Esophagus squamous epithelium (tissue), 5 donors: ENCODE measurements at regions not wholly inside any gene's neighbourhood (a gene's known extent, or its start where the extent isn't known, plus 50 kb on each side); places are given as distances from the start of the nearest gene placed in this dataset.
A peak's percentile ranks its signal among the peaks of the same experiment; 100 is the strongest.

Experiments used
- DNase-seq: peaks from one replicate; lab custom pipeline; 2025; lab: John Stamatoyannopoulos, UW
- H3K27ac ChIP-seq, 4 donors: fragments of 200-600 bp; sonication (generic); one replicate each; pipeline ENCODE4 v1.5.1; 2016 to 2019; ENCODE audit warnings: mild to moderate bottlenecking in 1 of 4
- H3K27me3 ChIP-seq, 4 donors: fragments of 200-600 bp; sonication (generic); 1 replicate in 3 of 4; 2 replicates in 1 of 4; pipeline versions ENCODE4 v1.5.1 to v1.6.0; 2017 to 2021; ENCODE audit warnings: antibody characterized with exemption in 1 of 4
- H3K36me3 ChIP-seq, 3 donors: fragments of 200-600 bp; sonication (generic); one replicate each; pipeline ENCODE4 v1.5.1; 2016 to 2019
- H3K4me1 ChIP-seq, 3 donors: fragments of 200-600 bp; sonication (generic); one replicate each; pipeline ENCODE4 v1.5.1; 2017 to 2019
- H3K4me3 ChIP-seq, 4 donors: fragments of 200-600 bp; sonication (generic); 1 replicate in 3 of 4; 2 replicates in 1 of 4; pipeline ENCODE4 v1.5.1; 2016 to 2019; ENCODE audit warnings: mild to moderate bottlenecking in 2 of 4, moderate library complexity in 1 of 4
- H3K9me3 ChIP-seq, 3 donors: fragments of 200-600 bp; sonication (generic); one replicate each; pipeline ENCODE4 v1.5.1; 2016 to 2019
- POLR2A ChIP-seq, 4 donors: fragments of 450-650 bp; IDR thresholded peaks; one replicate each; pipeline ENCODE4 v1.6.1; 2017; ENCODE audit warnings: antibody characterized with exemption in 4 of 4, mild to moderate bottlenecking in 4 of 4, moderate library complexity in 3 of 4
- WGBS, 2 donors: methylation state at CpG; one replicate each; pipeline ENCODE4 v1.1.5; 2018; 5-methylcytosine and 5-hydroxymethylcytosine counted together
- intact Hi-C: fragments of 100-400 bp; cut with DNase I; formaldehyde crosslinking; loops from one replicate; pipeline ENCODE4 v1.15.0; 2022
- TF ChIP-seq, protein P1 (sequence below), 6 experiments: fragments of 450-650 bp in 4 of 6; fragments of 200-600 bp in 2 of 6; sonication (generic) in 2 of 6; IDR thresholded peaks; one replicate each; pipeline ENCODE4 v1.5.1; 2016 to 2019; ENCODE audit warnings: antibody characterized with exemption in 6 of 6, mild to moderate bottlenecking in 4 of 6, moderate library complexity in 4 of 6
- donor health status: DM: yes; HTN: yes; CAD: no.

DNA sequence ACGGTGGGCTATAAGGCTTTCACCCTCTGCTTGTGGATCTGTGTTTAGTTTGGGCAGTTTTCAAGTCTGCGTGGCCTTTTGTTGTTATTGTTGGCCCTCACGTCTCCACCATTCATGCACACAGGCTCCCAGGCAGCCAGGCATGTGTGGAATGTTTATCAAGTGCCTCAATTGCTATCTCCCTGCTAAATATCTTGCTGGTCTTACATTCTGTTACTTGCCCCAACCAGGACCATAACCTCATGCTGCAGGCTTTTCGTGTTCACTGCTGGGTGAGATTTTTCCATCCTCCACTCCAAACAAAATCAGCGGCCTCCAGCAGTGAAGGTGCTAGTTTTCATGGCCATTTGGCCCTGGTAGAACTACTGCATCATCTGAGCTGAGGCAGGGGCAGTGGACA lies 63.0 kb upstream of the DSC1 start:
- H3K4me3 ChIP-seq: no peak overlapping the region
- DNase-seq: no peak
- TF ChIP-seq, protein P1, sequence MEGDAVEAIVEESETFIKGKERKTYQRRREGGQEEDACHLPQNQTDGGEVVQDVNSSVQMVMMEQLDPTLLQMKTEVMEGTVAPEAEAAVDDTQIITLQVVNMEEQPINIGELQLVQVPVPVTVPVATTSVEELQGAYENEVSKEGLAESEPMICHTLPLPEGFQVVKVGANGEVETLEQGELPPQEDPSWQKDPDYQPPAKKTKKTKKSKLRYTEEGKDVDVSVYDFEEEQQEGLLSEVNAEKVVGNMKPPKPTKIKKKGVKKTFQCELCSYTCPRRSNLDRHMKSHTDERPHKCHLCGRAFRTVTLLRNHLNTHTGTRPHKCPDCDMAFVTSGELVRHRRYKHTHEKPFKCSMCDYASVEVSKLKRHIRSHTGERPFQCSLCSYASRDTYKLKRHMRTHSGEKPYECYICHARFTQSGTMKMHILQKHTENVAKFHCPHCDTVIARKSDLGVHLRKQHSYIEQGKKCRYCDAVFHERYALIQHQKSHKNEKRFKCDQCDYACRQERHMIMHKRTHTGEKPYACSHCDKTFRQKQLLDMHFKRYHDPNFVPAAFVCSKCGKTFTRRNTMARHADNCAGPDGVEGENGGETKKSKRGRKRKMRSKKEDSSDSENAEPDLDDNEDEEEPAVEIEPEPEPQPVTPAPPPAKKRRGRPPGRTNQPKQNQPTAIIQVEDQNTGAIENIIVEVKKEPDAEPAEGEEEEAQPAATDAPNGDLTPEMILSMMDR (IDR thresholded peaks at IDR 0.05): no peak
- TF ChIP-seq POLR2A (IDR thresholded peaks at IDR 0.05): no peak
- no peak overlapping the region for H3K27ac ChIP-seq
- 36 to 62% methylated on average over 5 of the region's 5 CpGs for WGBS, 2 donors
- no peaks in the 10 kb centered on the region for H3K36me3 ChIP-seq
- intact Hi-C loops: no loop called here
- peaks cover 0 to 21% (median 0%) of the 10 kb centered on the region in 3 donors for H3K4me1 ChIP-seq
- peaks cover 0 to 5% (median 0%) of the 10 kb centered on the region in 3 donors for H3K9me3 ChIP-seq
- H3K27me3 ChIP-seq: no peaks in the 10 kb centered on the region

DNA sequence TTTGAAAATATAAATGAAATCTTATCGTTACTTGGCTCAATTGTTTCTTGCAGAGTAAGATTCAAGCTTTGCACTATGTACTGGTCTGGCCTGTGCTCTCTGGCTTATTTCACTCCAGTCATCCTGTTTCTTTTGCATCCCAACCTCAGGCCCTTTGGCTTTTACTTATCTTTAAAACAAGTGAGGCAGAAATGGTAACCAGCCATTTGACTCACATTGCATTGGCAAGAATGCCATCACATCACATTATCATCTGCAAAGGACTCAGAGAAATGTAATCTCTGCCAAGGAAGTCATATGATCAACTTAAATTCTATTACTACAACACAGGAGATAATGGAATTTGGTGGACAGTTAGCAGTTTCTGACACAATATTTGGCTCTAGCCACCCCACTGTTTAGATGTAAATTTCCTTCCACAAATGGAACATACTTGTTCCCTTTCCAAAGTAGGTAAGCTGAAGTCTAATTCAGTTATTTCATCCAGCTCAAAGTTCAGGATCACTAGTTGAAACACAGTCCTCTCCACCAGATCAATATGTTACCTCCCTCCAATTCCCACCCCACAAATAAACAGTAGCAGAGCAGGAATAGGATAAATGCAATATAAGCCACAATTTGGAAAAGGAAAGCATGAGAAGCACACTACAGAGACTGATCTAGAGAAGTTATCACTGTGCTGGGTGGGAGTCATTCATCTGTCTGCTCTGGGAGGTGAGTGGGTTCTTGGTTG lies 65.0 kb upstream of the DSC1 start:
- TF ChIP-seq, protein P1 (IDR thresholded peaks at IDR 0.05): no peak
- TF ChIP-seq POLR2A (IDR thresholded peaks at IDR 0.05): no peak
- Histone ChIP-seq H3K4me3 (no peak overlapping the region), H3K4me1 (peaks cover 0 to 29% (median 0%) of the 10 kb centered on the region in 3 donors), H3K27ac (no peak overlapping the region), H3K27me3 (no peaks in the 10 kb centered on the region), H3K36me3 (no peaks in the 10 kb centered on the region), H3K9me3 (no peaks in the 10 kb centered on the region)
- DNase-seq: no peak
- intact Hi-C loops: no loop called here
- 79 to 91% methylated on average over 1 of the region's 1 CpG for WGBS, 2 donors

DNA sequence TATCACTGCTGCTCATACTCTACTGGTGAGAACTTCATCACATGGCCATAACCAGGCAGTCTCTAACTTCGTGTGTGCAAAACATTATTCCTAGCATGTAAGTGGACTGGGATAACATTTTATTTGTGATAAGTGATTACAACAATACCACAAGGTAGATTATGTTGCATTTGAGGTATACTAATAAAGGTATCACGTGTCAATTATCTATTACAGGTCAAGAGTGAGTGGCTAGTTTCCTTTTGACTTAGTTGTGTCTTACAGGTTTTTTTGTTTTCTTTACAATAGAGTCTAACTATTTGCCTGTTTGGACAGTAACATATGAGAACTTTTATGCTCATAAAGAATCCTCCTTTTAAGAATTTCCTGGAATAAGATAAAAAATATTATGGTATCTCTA lies 67.2 kb upstream of the DSC1 start:
- Histone ChIP-seq H3K27me3 (no peaks in the 10 kb centered on the region), H3K36me3 (no peaks in the 10 kb centered on the region), H3K4me3 (no peak overlapping the region), H3K4me1 (peaks cover 0 to 45% (median 0%) of the 10 kb centered on the region in 3 donors), H3K27ac (peak overlapping the region in 3 of 4 donors; percentile 59 to 88 (median 74)), H3K9me3 (no peaks in the 10 kb centered on the region)
- TF ChIP-seq, protein P1 (IDR thresholded peaks at IDR 0.05): no peak
- TF ChIP-seq POLR2A (IDR thresholded peaks at IDR 0.05): no peak
- DNase-seq: no peak
- intact Hi-C loops: no loop called here
- 34 to 39% methylated on average over 2 of the region's 2 CpGs for WGBS, 2 donors

DNA sequence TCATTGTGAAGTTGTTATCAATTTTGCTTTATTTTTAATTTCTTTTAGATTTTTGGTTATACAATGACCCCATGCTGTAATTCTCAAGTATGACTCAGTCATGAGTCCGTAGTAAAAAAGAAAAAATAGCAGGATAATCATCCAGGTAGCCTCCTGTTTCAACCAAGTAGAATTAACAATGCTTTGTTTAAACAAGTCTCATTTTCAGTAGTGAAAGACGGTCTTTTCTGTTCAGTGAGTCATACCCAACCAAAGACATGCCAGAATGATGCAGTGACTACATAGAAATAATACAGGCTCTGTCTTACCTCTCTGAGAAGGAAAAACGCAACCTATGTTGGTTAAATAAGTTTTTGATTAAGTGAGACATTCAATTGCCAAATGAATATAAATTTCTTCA lies 67.8 kb upstream of the DSC1 start:
- H3K36me3 ChIP-seq: no peaks in the 10 kb centered on the region
- H3K27me3 ChIP-seq: no peaks in the 10 kb centered on the region
- peaks cover 0 to 45% (median 0%) of the 10 kb centered on the region in 3 donors for H3K4me1 ChIP-seq
- H3K27ac ChIP-seq: peak overlapping the region; percentile 55 to 88 (median 70)
- 13 to 25% methylated on average over 3 of the region's 3 CpGs for WGBS, 2 donors
- H3K9me3 ChIP-seq: no peaks in the 10 kb centered on the region
- no peak overlapping the region for H3K4me3 ChIP-seq
- TF ChIP-seq, protein P1 (IDR thresholded peaks at IDR 0.05): no peak
- TF ChIP-seq POLR2A (IDR thresholded peaks at IDR 0.05): no peak
- no peak for DNase-seq
- intact Hi-C loops: no loop called here

DNA sequence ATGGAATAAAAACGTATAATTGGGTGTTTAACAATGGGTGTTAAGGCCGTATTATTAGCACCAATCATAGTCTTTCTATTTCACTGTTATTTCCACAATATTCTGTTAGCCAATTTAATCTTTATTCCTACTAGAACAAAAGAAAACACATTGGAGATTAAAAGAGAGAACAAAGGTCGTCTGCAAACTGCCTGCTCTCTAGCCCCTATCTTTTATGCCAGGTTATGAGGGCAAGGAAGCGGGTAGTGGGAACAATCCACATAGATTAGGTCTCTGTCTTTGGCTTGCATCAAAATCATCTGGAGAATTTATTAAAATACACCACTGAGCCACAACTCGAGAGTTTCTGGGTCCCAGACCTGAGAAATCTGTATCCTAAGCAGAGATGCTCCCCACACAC lies 69.4 kb upstream of the DSC1 start:
- TF ChIP-seq, protein P1 (IDR thresholded peaks at IDR 0.05): no peak
- no peak for TF ChIP-seq POLR2A (IDR thresholded peaks at IDR 0.05)
- WGBS, 2 donors: 57 to 72% methylated on average over 5 of the region's 5 CpGs

More for the DNA sequence above, 69.4 kb upstream of the DSC1 start:
- Histone ChIP-seq H3K27me3 (no peaks in the 10 kb centered on the region), H3K4me3 (no peak overlapping the region), H3K4me1 (peaks cover 0 to 50% (median 0%) of the 10 kb centered on the region in 3 donors), H3K36me3 (no peaks in the 10 kb centered on the region), H3K9me3 (no peaks in the 10 kb centered on the region), H3K27ac (no peak overlapping the region)
- intact Hi-C loops: no loop called here
- DNase-seq: no peak
